GM13976 (cell line): ENCODE measurements at regions not wholly inside any gene's neighbourhood (a gene's known extent, or its start where the extent isn't known, plus 50 kb on each side); places are given as distances from the start of the nearest gene placed in this dataset.
"Not testable (repeated sequence)": the region's sequence is repeated elsewhere in the genome, so short reads cannot be mapped to it uniquely, and the experiment has no call there.

Experiments used
- DNase-seq: peaks from one replicate; pipeline ENCODE4 v3.0.0; 2012; ENCODE audit warnings: low spot score
- in situ Hi-C: fragments of 300-500 bp; cut with MboI; formaldehyde crosslinking; loops from one replicate; pipeline ENCODE4 v1.12.0; 2022; ENCODE audit warnings: low sequenced_read_pairs, mixed read lengths, inconsistent platforms; ENCODE audit not compliant: unreplicated experiment
- TF ChIP-seq, protein P1 (sequence below): IDR thresholded peaks from 2 replicates; pipeline ENCODE4 v1.5.1; 2012; ENCODE audit warnings: borderline replicate concordance, mild to moderate bottlenecking; ENCODE audit not compliant: insufficient read depth; ENCODE audit errors: extremely low read depth, missing control alignments, control extremely low read depth

DNA sequence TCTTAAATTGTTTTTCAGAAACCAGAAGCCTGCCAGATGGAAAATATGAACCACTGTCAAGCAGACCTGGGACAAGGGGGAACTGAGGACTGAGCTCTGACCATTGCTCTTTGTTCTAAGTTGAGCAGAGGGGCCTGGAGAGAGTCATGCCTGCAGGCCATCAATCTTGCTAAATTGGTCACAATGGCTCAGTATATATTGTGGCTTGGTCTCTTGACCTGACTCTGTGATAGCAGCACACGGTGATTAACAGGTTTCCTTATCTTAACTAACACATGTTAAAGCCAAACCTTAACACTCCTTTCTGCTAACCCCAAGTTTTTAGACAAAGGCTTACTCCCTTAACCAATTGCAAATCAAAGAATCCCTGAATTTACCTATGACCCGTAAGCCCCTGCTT lies 1281.2 kb upstream of the NUDT12 start:
- TF ChIP-seq, protein P1, sequence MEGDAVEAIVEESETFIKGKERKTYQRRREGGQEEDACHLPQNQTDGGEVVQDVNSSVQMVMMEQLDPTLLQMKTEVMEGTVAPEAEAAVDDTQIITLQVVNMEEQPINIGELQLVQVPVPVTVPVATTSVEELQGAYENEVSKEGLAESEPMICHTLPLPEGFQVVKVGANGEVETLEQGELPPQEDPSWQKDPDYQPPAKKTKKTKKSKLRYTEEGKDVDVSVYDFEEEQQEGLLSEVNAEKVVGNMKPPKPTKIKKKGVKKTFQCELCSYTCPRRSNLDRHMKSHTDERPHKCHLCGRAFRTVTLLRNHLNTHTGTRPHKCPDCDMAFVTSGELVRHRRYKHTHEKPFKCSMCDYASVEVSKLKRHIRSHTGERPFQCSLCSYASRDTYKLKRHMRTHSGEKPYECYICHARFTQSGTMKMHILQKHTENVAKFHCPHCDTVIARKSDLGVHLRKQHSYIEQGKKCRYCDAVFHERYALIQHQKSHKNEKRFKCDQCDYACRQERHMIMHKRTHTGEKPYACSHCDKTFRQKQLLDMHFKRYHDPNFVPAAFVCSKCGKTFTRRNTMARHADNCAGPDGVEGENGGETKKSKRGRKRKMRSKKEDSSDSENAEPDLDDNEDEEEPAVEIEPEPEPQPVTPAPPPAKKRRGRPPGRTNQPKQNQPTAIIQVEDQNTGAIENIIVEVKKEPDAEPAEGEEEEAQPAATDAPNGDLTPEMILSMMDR: no peak
- in situ Hi-C loops: no loop called here
- DNase-seq: no peak

DNA sequence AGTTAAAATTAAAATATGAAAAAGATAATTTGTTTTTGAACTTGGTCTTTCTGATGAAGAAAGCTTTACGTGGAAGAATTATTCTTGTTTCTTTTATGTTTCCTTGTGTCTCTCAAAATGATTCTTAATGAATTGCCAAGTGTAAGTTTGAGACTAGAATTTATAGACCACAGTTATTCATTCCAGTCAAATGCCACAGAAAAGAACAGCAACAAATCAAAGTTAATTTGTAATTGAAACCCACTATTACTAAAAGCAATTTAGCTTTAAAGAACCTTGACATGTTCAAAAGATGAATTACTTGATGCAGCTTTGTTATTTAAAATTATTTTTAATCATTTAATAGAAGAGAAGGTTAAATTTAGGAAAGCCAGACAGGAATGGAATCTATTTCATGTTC lies 1277.7 kb upstream of the NUDT12 start:
- in situ Hi-C loops: no loop called here

DNA sequence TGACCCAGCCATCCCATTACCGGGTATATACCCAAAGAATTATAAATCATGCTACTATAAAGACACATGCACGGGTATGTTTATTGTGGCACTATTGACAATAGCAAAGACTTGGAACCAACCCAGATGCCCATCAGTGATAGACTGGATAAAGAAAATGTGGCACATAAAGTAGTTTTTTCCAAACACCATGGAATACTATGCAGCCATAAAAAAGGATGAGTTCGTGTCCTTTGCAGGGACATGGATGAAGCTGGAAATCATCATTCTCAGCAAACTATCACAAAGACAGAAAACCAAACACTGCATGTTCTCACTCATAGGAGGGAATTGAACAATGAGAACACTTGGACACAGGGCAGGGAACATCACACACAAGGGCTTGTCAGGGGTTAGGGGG lies 1268.9 kb upstream of the NUDT12 start:
- in situ Hi-C loops, DNase-seq: not testable (repeated sequence)

More for the DNA sequence above, 1277.7 kb upstream of the NUDT12 start:
- TF ChIP-seq, protein P1: no peak
- no peak for DNase-seq

DNA sequence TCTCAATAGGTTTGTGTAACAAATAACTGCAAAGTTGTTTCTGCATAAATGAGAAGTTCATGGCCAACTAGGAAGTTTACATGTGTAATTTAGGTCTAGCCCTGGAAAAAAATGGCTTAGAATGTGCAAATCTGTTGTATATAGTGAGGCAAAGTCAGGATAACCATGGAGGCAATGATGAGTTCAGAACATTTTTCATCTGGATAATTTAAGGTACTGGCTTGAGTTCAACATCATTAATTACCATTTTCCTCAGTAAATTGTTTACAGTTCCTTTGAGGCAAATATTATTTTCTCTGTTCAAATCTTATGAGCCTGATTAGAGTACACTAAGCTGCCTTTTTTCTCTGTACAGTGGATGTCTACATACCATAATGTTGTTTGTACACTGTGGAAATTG lies 1259.0 kb upstream of the NUDT12 start:
- TF ChIP-seq, protein P1: no peak
- no peak for DNase-seq
- in situ Hi-C loops: no loop called here

DNA sequence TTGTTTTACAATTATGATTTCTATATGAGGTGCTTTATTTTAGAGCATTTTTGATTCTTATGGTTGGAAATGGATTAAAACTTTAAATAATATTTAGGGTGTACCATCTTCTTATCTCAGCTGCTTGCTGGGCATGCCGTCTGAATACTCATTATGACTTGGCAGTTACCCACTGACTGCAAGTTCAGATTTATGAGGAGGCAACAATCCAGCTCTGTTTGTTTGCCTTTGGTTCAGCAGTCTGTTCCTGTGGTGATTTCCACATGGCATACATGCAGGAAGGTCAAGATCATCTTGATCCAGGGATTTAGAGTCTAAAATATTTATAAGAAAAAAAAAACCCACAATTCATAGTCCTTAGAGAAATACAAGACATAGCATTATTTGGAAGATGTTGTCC lies 1254.5 kb upstream of the NUDT12 start:
- TF ChIP-seq, protein P1: no peak
- DNase-seq: no peak
- in situ Hi-C loops: no loop called here

DNA sequence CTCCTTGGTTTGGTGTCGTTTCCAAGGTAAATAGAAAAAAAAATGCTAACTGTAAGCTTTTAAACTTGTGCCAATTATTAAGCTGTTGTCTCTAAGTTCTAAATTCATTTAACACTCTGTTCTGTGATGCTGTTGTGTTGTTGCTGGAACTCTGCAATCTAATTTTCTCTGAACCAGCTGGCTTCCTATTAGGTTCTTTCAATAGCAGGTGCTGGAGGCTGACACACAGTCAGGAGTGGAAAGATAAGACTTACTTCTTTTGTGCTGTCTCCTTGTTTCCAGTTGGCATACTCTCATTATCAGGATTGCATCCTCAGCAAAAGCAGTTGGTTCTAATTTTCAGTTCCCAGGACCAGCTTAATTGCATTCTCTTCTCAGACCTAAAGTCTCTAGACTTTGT lies 1252.6 kb upstream of the NUDT12 start:
- TF ChIP-seq, protein P1: no peak
- in situ Hi-C loops: no loop called here
- no peak for DNase-seq

DNA sequence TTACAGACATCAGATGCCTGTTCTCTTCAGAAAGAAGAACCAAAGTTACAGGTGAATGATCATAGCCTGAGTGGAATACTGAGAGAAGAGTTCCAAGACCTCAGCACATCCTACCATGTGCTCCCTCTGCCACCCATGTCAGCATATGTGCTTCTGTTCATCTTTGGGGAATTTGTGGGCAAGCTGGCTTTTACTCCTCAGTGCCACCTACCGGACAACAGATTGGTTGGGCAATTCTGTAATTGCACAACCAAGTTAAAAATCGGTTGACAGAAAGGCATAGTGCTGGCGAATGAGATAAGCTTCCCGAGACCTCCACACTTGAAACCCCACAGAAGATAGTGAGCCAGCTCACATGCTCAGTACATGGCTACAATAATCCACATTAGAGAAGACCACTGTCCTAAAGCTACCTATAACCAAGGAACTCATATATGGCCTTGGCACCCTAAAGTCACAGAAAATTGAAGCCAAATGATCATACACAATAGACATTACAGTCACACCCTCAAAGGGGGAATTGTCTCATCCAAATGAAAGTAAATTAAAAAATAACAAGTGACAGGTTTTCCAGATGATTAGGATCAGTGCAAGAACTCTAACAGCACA lies 1238.0 kb upstream of the NUDT12 start:
- in situ Hi-C loops: no loop called here
- DNase-seq: no peak
- TF ChIP-seq, protein P1: peak; percentile 35

DNA sequence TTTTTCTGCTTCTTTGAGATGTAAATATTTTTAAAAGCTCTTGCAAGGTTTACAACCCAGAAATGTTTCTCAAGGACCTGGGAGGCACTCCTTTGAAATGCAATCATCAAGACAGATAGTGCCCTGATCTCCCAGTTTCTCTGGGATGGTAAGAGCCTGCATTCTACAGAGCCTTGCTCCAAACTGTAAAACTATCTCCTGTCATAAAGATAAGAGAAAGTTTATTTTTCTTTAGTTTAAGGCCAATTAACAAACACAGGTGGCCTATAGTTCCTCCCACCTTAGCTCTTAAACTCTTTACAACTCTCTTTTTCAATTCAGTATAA lies 1231.1 kb upstream of the NUDT12 start:
- in situ Hi-C loops: no loop called here
- TF ChIP-seq, protein P1: no peak
- no peak for DNase-seq
